HS-27A (cell line): ENCODE measurements at regions not wholly inside any gene's neighbourhood (a gene's known extent, or its start where the extent isn't known, plus 50 kb on each side); places are given as distances from the start of the nearest gene placed in this dataset.

Experiments used
- DNase-seq: peaks from one replicate; pipeline ENCODE4 v3.0.0-alpha.2; 2012; ENCODE audit warnings: low read depth, missing footprints

- no peak for DNase-seq
These were observed 284.9 kb downstream of the IL15 start for GRCh38 chr4:141921293-141921692.

- DNase-seq: no peak
These were observed 285.9 kb downstream of the IL15 start for GRCh38 chr4:141922236-141922635.

- no peak for DNase-seq
These were observed 290.0 kb downstream of the IL15 start for GRCh38 chr4:141926406-141926805.

- DNase-seq: no peak
These were observed 296.1 kb downstream of the IL15 start for GRCh38 chr4:141932490-141932889.

DNA sequence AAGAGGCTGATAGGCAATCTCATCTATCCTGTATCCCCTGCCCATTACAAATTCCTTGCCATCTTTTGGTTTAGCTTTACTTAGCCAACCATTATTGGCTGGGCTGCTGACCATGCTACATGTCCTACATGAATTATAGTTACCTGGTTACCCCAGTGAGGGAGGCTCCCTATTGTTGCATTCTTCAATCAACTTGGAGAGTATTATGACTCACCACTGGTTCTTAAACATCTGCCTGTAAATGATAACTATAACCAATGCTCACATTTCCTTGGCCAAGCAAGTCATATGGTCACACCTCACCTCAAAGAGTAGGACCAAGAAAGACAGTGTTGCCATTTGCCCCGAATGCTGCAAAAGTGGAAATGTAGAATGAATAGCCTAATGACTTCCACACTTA lies 297.6 kb downstream of the IL15 start:
- DNase-seq: no peak

GRCh38 chr4:141955696-141956095 lies 319.3 kb downstream of the IL15 start:
- no peak for DNase-seq

GRCh38 chr4:141957416-141957815 lies 321.0 kb downstream of the IL15 start:
- DNase-seq: no peak

- no peak for DNase-seq
These were observed 326.1 kb downstream of the IL15 start for GRCh38 chr4:141962486-141962885.

DNA sequence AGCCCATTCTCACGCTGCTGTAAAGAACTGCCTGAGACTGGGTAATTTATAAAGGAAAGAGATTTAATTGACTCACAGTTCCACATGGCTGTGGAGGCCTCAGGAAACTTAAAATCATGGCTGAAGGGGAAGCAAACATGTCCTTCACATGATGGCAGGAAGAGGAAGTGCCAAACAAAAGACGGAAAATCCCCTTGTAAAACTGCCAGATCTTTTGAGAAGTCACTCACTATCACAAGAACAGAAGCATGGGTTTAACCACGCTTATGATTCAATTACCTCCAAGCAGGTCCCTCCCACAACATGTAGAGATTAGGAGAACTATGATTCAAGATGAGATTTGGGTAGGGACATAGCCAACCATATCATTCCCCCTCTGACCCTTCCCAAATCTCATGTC lies 335.5 kb downstream of the IL15 start:
- no peak for DNase-seq

- DNase-seq: no peak
These were observed 336.6 kb downstream of the IL15 start for GRCh38 chr4:141972950-141973349.
